Type B pancreatic cell (in vitro differentiated cells): ENCODE measurements at regions not wholly inside any gene's neighbourhood (a gene's known extent, or its start where the extent isn't known, plus 50 kb on each side); places are given as distances from the start of the nearest gene placed in this dataset.

ENCODE experiments used
- DNase-seq: peaks from one replicate; pipeline ENCODE4 v3.0.0; 2021; ENCODE audit warnings: mixed read lengths; ENCODE audit not compliant: unreplicated experiment; ENCODE audit errors: extremely low spot score
- H3K27ac Mint-ChIP-seq: 2 replicates; pipeline ENCODE4 v1.8.0; 2021; ENCODE audit warnings: mild to moderate bottlenecking, mixed read lengths
- H3K27me3 Mint-ChIP-seq: 2 replicates; pipeline ENCODE4 v1.8.0; 2021; ENCODE audit warnings: mixed read lengths
- H3K36me3 Mint-ChIP-seq: 2 replicates; pipeline ENCODE4 v1.8.0; 2021; ENCODE audit warnings: mixed read lengths
- H3K4me1 Mint-ChIP-seq: one replicate; pipeline ENCODE4 v1.8.0; 2021; ENCODE audit warnings: mixed read lengths; ENCODE audit not compliant: unreplicated experiment
- H3K4me3 Mint-ChIP-seq: 2 replicates; pipeline ENCODE4 v1.8.0; 2021; ENCODE audit warnings: mild to moderate bottlenecking, mixed read lengths
- H3K9me3 Mint-ChIP-seq: 2 replicates; pipeline ENCODE4 v1.8.0; 2021; ENCODE audit warnings: mixed read lengths
- TF ChIP-seq, protein P1 (sequence below): fragments of 200-600 bp; sonication (generic); conservative IDR thresholded peaks from 2 replicates; pipeline ENCODE4 v1.5.0; 2021; ENCODE audit warnings: antibody characterized with exemption, mild to moderate bottlenecking

DNA sequence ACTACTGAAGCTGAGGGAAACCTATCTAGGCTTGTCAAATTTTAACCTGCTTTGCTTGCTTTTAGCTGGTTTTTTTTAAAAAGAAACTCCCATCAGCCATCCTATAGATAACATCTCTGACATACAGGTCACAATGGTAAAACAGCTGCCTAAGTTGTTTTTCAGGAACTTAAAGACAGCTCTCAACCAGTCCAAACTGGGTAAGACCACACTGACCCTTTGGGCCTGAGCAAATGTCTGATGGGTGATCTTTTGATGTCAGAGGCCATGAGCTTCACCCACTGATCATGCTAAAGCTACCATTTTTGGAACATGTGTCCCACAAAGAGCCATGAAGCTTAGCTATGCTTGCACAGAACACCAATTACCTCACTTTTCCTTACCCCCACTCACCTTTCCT is 50.0 kb upstream of the TANC1 start:
- Mint-ChIP-seq H3K27me3 (no peaks in the 10 kb centered on the region), H3K27ac (no peak overlapping the region), H3K9me3 (peaks cover 5% of the 10 kb centered on the region), H3K4me3 (no peak overlapping the region), H3K4me1 (peaks cover 18% of the 10 kb centered on the region), H3K36me3 (no peaks in the 10 kb centered on the region)
- TF ChIP-seq, protein P1, sequence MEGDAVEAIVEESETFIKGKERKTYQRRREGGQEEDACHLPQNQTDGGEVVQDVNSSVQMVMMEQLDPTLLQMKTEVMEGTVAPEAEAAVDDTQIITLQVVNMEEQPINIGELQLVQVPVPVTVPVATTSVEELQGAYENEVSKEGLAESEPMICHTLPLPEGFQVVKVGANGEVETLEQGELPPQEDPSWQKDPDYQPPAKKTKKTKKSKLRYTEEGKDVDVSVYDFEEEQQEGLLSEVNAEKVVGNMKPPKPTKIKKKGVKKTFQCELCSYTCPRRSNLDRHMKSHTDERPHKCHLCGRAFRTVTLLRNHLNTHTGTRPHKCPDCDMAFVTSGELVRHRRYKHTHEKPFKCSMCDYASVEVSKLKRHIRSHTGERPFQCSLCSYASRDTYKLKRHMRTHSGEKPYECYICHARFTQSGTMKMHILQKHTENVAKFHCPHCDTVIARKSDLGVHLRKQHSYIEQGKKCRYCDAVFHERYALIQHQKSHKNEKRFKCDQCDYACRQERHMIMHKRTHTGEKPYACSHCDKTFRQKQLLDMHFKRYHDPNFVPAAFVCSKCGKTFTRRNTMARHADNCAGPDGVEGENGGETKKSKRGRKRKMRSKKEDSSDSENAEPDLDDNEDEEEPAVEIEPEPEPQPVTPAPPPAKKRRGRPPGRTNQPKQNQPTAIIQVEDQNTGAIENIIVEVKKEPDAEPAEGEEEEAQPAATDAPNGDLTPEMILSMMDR, result no peak
- DNase-seq, result no peak
